Inferior parietal cortex (tissue), 1 donor: ENCODE measurements at regions not wholly inside any gene's neighbourhood (a gene's known extent, or its start where the extent isn't known, plus 50 kb on each side); places are given as distances from the start of the nearest gene placed in this dataset.
"Not testable (repeated sequence)": the region's sequence is repeated elsewhere in the genome, so short reads cannot be mapped to it uniquely, and the experiment has no call there.

ENCODE experiments used
- DNase-seq: peaks from one replicate; pipeline ENCODE4 v3.0.0-alpha.2; 2016; ENCODE audit errors: extremely low spot score

DNA sequence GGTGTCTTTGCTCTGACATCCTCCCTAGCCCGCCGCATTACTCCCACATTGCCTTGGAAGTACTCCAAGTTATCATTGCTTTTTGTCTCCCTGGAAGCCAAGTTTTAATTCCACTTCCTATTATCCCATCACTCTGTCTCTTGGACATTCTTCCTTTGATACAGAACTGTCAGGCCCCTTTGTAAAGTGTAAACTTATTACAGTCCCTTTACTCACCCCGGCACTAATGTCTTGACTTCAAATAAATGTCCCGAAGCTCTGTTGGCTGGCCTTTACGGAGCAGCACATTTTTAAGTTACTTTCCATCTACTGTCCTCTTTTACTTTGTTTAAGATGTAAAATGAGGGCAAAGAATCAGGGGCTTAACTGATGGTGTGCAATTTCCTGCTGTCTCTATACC, 223.5 kb upstream of the IGFBP7 start:
- DNase-seq, result no peak

DNA sequence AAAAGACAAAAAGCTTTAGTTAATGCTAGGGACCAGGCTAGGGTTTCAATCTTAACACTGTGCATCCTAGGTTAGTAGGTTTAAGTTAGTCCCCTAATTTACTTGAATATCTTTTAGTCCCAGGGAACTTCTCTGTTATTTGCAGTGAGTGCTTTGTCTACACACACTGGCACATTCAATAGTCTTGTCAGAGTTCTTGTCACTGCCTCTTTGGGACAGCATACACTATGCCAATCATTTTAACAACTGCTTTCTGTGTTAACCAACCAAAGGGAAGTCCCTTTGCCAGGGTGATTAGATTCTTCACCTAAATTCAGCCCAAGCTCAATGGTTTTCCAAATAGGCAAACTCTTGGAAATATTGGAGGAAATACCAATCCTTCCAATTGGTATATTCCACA, 221.8 kb upstream of the IGFBP7 start:
- no peak for DNase-seq

DNA sequence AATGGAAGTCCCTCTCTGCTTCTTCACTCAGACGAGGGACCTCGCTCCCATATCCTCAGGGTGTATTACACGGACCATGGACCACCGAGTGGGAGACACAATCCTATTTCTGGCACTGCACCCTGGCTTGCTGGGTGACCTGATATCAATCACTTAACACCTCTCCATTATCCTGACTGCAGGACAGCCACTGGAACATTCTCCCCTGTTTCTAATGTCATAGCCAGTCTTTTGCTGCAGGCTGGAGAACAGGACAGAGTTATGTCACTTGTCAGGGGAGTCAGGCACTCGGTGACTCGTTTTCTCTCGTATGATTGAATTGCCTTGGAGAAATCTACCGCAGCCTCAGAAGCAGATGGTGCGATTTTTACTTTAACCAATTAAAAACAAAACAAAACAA, 219.1 kb upstream of the IGFBP7 start:
- DNase-seq, result no peak

DNA sequence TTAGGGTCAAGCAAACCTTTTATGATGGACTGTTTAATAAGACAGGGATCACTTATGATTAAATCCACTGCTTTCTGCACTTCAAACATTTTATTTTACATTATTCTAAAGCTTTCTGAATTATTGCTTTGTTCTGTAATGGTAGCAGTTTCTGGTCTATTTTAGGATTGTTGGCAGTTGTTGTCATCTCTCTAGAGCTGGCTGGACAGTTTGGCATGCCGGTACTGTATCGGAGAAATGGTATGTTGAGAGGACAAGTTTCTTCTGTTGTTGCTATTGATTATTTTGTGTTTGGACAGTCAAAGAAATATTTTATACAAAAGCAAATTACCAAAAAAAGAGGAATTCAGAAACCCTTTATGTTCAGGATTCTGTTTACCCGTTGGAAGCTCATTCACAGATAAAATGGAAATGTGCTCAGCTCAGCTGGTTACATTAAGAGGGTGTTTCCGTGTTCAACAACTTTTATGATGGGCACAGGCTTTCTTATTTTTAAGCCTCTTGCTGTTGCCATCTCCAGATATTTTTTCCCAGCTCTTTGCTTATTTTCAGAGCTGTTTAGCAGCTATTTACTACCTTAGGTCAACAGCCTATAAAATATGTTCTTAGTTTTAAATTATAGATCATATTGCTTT, 214.6 kb upstream of the IGFBP7 start:
- DNase-seq, result no peak

DNA sequence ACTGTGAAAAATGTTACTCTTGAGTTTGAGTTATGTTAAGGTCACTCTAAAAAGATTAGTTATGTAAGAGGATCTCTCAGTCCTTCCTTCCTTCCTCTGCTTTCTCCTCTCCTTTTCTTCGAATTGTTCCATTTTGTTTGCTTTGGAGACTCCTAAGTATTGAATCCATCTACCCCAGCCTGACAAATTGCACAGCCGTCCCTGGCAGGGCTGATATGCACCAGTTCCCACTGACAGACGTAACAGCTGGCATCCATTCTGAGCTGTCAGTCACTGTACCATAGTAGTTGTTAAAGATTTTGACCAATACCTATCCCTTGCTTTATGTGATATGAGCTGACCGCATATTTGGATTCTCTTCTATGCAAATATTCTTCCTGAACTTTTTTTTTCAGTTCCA, 210.7 kb upstream of the IGFBP7 start:
- no peak for DNase-seq

DNA sequence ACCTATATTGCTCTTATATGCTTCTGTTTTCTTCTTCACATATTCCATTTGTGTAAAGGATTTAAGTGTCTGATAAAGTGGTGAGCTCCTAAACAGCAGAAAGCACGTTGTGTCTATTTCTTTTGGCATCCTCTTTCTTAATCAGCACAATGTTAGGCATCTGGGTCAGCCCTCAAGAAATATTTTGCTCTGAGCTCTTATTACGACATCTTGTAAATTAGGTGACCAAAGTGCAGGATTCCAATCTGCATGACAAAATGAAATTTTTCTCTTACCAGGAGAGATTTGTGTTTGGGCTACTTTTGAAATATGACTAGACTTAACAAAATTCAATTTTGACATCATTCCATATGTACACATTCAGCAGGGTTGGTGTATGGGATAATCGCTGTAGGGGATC, 210.0 kb upstream of the IGFBP7 start:
- DNase-seq, result no peak

DNA sequence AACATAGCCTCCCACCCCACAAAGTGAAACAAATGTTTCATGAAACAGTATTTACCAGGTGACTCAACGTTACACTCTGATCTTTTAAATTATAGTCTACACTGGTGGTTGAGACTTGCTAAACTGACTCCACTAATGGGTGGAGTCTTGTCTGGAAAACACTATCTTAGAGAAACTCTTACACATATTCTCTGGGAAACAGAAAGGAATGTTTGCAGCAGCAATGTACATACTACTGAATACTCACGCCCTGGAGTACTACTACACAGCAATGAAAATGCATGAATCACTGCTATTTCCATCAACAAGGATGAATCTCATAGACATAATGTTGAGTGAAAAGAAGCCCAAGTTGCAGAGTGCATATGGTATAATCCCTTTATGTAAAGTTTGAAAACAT, 208.5 kb upstream of the IGFBP7 start:
- DNase-seq, result no peak

DNA sequence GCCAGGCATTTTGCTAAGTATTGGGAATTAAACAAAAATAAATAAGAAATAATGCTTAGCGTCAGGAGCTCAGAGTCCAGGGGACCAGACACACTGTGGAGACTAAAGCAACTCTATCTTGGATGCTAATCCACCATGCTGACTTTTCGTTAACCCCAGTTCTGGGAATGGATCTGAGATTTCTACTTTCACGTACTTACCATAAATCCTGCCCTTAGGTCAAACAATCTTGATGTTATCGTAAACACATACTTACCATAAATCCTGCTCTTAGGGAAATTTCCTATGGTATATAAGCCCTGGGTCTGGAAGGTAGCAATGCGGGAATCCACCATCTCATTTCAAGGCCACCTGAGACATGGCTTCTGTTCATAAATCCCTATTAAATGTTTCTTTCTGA, 204.5 kb upstream of the IGFBP7 start:
- DNase-seq, result no peak

DNA sequence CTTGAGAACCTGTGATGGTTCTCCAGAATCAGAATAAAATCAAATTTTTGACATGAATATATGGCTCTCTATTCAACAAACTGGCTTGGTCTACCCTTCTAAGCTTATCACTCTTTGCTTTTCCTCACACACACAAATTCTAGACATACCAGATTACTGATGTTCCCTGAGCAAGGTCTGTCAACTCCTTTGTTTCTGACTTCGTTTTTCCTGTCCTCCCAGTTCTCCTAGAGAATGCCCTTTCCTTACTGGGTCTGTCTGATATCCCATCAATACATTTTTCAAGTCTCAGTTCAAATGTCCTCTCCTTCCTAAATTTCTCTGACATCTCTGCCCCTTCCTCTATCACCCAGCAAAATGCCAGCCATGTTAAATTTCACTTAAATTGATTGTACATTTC, 202.1 kb upstream of the IGFBP7 start:
- no peak for DNase-seq

DNA sequence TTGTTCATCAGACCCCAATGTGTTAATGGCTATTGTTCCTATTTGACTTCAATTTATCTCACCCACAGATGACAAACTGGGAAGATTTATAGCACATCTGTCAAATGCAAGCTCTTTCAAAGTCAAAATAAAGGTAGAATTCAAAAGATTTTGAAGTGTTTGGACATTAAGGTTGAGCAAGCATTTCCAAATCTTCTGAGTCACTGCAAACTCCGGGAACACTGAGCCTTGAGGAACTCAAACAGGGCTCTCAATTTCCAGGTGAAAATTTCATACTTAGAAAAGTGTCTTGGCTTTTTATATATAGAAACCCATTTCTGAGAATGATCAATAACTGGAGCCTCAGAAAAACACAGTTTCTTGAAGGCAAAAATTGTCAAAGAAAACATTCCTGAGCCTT, 199.5 kb upstream of the IGFBP7 start:
- no peak for DNase-seq

DNA sequence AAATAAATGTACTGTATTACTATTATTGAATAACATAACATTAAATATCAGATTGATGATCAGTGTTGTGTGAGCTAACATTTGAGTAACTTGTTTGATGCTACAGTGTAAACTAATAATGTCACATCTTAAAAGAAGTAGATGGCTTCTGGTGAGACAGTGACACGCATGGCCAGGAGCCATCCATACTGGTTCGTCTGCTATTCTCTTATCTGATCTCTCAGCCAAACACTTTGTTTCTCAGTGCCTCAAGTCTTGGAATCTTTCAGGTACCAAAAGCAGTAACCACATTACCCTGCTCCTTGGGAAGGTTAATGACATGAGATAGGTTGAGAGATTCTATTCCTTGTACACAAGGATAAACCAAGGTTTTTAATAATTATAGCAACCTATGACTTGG, 198.1 kb upstream of the IGFBP7 start:
- no peak for DNase-seq

DNA sequence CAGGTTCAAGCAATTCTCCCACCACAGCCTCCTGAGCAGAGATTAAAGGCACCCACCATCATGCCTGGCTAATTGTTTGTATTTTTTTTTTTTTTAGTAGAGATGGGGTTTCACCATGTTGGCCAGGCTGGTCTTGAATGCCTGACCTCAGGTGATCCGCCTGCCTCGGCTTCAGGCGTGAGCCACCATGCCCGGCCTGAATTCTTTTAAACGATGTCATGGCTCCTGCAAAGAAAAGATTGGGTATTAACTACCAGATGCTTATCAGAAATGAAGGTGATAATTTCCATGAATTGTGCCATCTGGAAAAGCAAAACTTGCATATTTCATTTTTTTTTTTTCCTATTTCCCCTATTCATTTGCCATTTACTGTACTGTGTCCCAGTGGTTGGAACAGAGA, 195.7 kb upstream of the IGFBP7 start:
- DNase-seq, result no peak

DNA sequence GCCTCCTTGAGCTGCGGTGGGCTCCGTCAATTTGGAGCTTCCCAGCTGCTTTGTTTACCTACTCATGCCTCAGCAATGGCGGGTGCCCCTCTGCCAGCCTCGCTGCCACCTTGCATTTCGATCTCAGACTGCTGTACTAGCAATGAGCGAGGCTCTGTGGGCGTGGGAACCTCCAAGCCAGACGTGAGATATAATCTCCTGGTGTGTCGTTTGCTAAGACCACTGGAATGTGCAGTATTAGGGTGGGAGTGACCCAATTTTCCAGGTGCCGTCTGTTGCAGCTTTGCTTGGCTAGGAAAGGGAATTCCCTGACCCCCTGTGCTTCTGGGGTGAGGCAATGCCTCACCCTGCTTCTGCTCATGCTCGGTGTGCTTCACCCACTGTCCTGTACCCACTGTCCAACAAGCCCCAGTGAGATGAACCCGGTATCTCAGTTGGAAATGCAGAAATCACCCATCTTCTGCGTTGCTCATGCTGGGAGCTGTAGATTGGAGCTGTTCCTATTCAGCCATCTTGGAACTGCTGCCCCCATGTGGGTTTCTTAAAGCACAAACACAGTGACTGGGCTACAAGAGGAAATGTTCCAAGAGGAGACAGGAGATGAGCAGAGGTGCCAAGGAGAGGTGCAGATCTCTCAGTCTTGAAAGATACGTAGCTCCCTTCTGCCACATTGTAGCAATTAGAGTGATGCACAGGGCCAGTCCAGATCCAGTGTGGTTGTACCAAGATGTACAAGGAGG, 193.0 kb upstream of the IGFBP7 start:
- peak; percentile 17 for DNase-seq

DNA sequence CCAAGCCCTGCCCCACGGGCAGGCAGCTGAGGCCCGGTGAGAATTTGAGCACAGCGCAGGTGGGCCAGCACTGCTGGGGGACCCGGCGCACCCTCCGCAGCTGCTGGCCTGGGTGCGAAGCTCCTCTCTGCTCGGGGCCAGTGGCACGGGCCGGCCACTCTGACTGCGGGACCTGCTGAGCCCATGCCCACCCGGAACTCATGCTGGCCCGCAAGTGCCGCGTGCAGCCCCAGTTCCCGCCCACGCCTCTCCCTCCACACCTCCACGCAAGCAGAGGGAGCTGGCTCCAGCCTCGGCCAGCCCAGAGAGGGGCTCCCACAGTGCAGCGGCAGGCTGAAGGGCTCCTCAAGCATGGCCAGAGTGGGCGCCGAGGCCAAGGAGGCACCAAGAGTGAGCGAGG, 190.1 kb upstream of the IGFBP7 start:
- not testable (repeated sequence) for DNase-seq

DNA sequence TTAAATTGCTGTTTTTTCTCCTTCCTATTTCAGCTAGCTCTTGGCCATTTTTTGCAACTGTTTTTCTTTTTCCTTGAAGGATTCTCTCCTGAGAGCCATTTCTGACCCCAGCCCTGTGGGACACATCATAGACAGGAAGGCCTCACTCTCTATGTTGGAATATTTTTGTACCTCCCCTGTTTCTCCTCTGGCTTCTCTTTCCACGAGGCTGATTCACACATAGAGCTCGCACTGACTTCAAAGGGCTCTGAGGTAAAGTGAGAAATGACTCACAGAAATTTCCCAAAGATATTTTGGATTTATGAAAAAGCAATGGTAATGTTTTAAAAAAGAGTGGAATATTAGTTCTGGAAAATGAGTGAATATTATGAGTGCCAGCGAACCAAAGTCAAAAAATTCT, 181.7 kb upstream of the IGFBP7 start:
- DNase-seq, result no peak

DNA sequence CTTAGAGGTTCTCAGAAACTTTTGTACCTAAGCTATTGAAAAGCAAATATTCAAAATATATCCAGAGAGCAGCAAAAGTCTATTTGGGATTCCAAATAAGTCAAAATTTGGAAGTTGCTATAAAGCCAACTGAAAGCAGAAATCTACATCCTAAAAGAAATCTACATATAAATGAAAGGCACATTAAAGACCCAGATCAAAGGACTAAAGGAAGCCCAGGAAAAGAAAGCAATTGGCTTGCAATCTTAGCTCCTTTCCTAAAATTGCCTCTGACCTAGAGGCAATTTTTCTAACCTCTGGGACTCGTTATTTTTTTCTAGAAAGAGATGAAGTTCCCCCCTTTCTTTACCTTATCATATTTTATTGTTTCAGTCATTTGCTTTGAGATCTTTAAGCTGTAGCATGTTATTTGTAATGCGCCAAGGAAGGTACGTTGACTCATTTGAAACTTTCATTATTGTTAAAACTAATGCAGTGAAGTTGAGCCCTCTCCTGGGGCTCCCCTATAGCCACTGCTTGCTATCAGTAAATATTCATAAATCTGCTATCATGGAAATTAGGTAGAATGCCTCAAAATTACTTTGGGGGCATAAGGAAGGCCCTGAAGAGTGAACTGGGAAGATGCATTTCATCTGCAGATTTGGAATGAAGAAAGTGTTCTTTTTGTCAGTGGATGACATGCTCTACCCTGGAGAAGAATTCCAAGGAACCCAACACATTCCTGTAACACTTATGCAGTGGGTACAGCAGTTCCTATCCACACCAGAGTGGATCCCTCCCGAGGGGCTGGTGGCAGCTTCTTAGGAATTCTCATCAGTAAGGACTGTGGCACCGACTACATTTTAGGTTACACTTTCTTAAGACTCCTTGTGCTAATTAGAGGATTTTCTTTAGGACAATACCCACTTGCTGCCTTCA, 177.8 kb upstream of the IGFBP7 start:
- no peak for DNase-seq

DNA sequence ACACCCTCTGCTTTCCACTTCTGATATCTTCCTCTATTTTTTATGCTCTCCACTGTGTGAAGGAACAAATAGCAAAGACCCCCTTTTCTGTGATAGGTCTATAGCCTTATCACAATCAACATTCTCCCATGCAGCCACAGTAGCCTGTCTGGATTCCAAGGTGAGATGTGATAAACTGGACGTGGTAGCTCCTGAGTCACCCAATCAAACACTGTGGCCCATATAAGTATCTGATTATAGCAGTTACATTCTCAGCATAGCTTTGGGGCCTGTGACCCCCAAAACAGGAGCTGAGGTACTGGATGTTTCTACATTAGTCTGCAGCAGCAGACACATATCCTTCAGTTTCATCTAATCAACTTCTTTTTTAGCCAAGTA, 172.7 kb upstream of the IGFBP7 start:
- no peak for DNase-seq

DNA sequence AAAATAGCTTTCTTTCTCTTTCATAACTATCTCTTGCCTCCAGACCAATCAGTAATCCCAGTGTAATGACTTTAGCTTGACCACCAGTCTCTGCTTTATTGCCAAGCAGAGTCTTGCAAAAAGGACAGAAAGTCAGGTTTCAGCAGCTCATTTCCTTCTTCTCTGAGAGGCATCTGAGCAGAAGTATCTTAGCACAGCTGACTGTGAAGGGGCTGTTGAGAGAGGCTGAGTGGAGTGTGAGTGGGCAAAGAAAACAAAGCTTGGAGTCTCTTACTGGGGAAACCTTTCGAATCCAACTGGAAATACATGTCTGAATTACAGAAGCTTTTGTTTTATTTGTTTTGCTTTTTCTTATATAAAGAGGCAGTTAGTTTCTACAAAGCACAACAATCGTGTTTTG, 170.3 kb upstream of the IGFBP7 start:
- no peak for DNase-seq

DNA sequence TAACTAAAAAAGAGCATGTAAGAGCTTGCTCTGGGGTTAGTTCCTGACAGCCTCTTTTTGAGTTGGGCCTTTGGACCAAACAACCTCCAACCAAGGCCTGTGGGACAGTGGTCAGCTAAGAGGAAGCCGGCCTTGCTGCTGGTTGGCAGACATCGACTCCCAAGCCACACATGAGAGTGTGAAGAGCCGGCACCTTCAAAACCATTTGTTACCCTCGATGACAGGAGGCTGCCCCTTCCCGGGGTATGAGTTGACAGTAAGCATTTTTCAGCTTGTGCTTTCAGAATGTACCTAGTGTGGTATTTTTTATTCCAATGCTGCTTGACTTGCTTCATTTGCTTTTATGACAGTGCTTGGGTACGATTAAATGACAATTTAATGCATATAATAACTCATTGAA, 168.6 kb upstream of the IGFBP7 start:
- no peak for DNase-seq

DNA sequence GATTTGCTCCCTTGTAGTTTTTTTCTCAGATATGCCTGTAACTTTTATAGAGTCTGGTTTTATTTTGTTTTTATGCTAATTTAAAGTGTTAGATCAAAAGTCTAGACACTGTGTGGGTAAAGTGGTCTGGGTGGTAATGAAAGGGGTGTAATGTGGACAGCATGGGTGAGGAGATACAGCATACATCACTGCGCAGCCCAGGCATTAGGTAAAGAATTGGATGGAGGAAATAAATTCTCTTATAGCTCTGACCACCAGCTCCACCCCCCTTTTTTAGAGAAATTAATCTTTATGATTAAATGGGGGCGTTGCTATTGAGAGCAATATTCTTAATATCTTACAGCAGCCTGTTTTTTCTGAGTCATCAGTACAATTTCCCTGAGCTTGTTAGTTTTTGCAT, 163.9 kb upstream of the IGFBP7 start:
- DNase-seq, result no peak

DNA sequence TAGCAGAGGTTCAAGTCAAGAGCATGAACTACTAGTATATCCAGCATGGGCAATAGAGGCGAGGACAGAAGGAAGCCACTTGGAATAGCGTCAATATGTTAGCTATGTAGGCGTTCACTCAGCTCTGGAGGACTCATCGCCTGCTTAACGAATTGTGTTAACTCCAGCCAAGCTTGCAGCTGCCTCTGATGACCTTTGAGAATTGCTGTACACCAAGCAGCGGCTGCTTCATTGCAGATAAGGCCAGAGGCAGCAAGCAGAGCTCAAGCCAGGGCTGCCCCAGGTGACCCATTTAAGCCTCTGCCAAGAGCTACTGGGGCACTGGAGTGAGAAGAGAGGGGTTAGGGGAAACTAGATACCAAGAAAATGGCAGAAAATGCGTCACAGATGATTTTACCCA, 160.2 kb upstream of the IGFBP7 start:
- DNase-seq, result no peak

DNA sequence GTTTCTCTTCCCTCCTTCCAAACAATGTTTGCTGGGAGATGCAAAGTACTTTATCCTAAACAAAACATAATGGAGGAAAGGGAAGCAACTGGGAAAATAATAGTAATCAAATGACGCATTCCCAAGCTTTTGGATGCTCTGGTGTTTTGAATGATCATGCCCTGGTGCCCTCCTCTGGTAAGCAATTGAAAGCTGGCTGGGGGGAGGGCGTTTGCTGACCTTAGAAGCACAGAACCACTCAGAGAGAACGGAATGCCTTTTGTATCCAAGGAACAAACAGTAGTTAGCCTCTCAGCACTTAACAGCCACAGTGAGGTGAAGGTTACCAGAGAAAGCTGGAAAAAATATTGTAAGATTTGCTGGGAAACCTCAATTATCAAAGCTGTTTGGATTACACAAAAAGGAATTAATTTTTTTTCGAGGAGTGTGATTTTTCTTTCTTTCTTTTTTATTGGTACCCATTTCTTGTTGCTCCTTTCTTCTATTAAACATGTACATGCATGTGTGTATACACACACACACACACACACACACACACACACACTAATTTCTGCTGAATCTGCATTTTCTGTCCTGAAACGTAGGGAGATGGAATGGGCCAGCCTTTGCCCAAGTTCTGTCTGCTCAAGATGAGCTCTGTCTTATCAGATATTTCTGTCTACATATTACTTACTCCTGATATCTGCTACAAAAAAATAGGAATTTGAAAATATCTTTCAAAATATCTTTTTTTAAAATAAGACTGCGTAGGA, 155.8 kb upstream of the IGFBP7 start:
- DNase-seq, result no peak
